ENCODE measurements at regions not wholly inside any gene's neighbourhood (a gene's known extent, or its start where the extent isn't known, plus 50 kb on each side); places are given as distances from the start of the nearest gene placed in this dataset.

DNA sequence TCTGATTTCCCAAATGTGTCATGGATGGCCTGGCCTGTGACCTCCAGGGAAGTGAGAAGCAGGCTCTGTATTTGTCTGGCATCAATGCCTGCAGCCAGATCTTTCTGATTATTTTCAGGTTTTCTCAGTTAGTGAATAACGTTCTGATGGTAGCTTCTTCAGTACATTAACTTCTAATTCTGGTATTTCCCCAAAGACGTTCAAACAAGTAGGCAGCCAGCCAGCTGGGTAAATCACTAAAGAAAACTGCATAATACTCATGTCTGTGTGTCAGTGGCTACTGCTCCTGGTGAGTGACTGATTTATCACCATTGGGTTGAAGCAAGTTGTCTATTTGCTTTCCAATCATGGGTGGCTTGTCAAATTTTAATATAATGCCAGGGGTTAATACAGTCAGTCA lies 162.6 kb upstream of the PFN2 start:
- TF ChIP-seq CTCF (IDR thresholded peaks at IDR 0.05) = no peak
- no peak for TF ChIP-seq POLR2A (IDR thresholded peaks at IDR 0.05)
